ENCODE measurements at regions not wholly inside any gene's neighbourhood (a gene's known extent, or its start where the extent isn't known, plus 50 kb on each side); places are given as distances from the start of the nearest gene placed in this dataset.

GRCh38 chr1:177798614-177799013 lies 171.2 kb downstream of the SEC16B start:
- H3K27me3 Mint-ChIP-seq (ENCODE audit: insufficient read depth, low read depth) = no peaks in the 10 kb centered on the region
- Histone ChIP-seq H3K9me3 (ENCODE audit: low read depth) (no peaks in the 10 kb centered on the region), H3F3A (ENCODE audit: low read depth) (peaks cover 14% of the 10 kb centered on the region), H3K9ac (no peak overlapping the region), H2AFZ (replicated peaks) (no peak overlapping the region), H3K4me3 (no peak overlapping the region), H3K27ac (no peak overlapping the region), H3K36me3 (no peaks in the 10 kb centered on the region), H3K4me1 (peaks cover 30% of the 10 kb centered on the region), H3K79me2 (ENCODE audit: low read depth) (no peaks in the 10 kb centered on the region), H4K20me1 (ENCODE audit: low read depth) (no peaks in the 10 kb centered on the region), H3K27me3 (no peaks in the 10 kb centered on the region), H3K4me2 (no peak overlapping the region)
- no peak overlapping the region for H3K27ac Mint-ChIP-seq
- no peak for TF ChIP-seq CTCF (IDR thresholded peaks at IDR 0.05)
- no peak for TF ChIP-seq EZH2 (IDR thresholded peaks at IDR 0.05)
- no peak for TF ChIP-seq EZH2phosphoT487 (IDR thresholded peaks at IDR 0.05)
- peaks cover 8% of the 10 kb centered on the region for H3K4me1 Mint-ChIP-seq
- no peak overlapping the region for H3K4me3 Mint-ChIP-seq
- no peaks in the 10 kb centered on the region for H3K36me3 Mint-ChIP-seq
- H3K9me3 Mint-ChIP-seq = no peaks in the 10 kb centered on the region
- DNase-seq (ENCODE audit: low spot score) = no peak

GRCh38 chr1:177796561-177796960 lies 173.3 kb downstream of the SEC16B start:
- Mint-ChIP-seq H3K27me3 (ENCODE audit: insufficient read depth, low read depth) (no peaks in the 10 kb centered on the region), H3K9me3 (no peaks in the 10 kb centered on the region), H3K4me1 (peaks cover 9% of the 10 kb centered on the region), H3K27ac (no peak overlapping the region), H3K36me3 (no peaks in the 10 kb centered on the region), H3K4me3 (no peak overlapping the region)
- DNase-seq (ENCODE audit: low spot score) = no peak
- Histone ChIP-seq H3K36me3 (no peaks in the 10 kb centered on the region), H3K27ac (no peak overlapping the region), H3K4me3 (no peak overlapping the region), H3K27me3 (no peaks in the 10 kb centered on the region), H3K9ac (no peak overlapping the region), H3K4me2 (no peak overlapping the region), H3K79me2 (ENCODE audit: low read depth) (no peaks in the 10 kb centered on the region), H3K9me3 (ENCODE audit: low read depth) (no peaks in the 10 kb centered on the region), H3K4me1 (peaks cover 33% of the 10 kb centered on the region), H4K20me1 (ENCODE audit: low read depth) (no peaks in the 10 kb centered on the region), H2AFZ (replicated peaks) (no peak overlapping the region), H3F3A (ENCODE audit: low read depth) (peaks cover 14% of the 10 kb centered on the region)
- TF ChIP-seq CTCF (IDR thresholded peaks at IDR 0.05) (no peak), EZH2phosphoT487 (IDR thresholded peaks at IDR 0.05) (no peak), EZH2 (IDR thresholded peaks at IDR 0.05) (no peak)

GRCh38 chr1:177794376-177794991 lies 175.4 kb downstream of the SEC16B start:
- Mint-ChIP-seq H3K27me3 (ENCODE audit: insufficient read depth, low read depth) (no peaks in the 10 kb centered on the region), H3K9me3 (no peaks in the 10 kb centered on the region), H3K36me3 (no peaks in the 10 kb centered on the region), H3K27ac (no peak overlapping the region), H3K4me3 (no peak overlapping the region), H3K4me1 (peaks cover 17% of the 10 kb centered on the region)
- H2AFZ ChIP-seq (replicated peaks) = no peak overlapping the region
- peak overlapping the region; percentile 79 for H3K27ac ChIP-seq
- H3K4me2 ChIP-seq = peak overlapping the region; percentile 44
- no peaks in the 10 kb centered on the region for H3K27me3 ChIP-seq
- H4K20me1 ChIP-seq (ENCODE audit: low read depth) = no peaks in the 10 kb centered on the region
- TF ChIP-seq EZH2phosphoT487 (IDR thresholded peaks at IDR 0.05) (no peak), EZH2 (IDR thresholded peaks at IDR 0.05) (no peak), CTCF (IDR thresholded peaks at IDR 0.05) (no peak)
- peak; percentile 62 for DNase-seq (ENCODE audit: low spot score)
- H3K4me1 ChIP-seq = peaks cover 37% of the 10 kb centered on the region
- H3K36me3 ChIP-seq = no peaks in the 10 kb centered on the region
- peaks cover 14% of the 10 kb centered on the region for H3F3A ChIP-seq (ENCODE audit: low read depth)
- H3K9me3 ChIP-seq (ENCODE audit: low read depth) = no peaks in the 10 kb centered on the region
- no peak overlapping the region for H3K9ac ChIP-seq
- H3K79me2 ChIP-seq (ENCODE audit: low read depth) = no peaks in the 10 kb centered on the region
- no peak overlapping the region for H3K4me3 ChIP-seq
